ENCODE measurements at regions not wholly inside any gene's neighbourhood (a gene's known extent, or its start where the extent isn't known, plus 50 kb on each side); places are given as distances from the start of the nearest gene placed in this dataset.
A peak's percentile ranks its signal among the peaks of the same experiment; 100 is the strongest.
"Not testable (repeated sequence)": the region's sequence is repeated elsewhere in the genome, so short reads cannot be mapped to it uniquely, and the experiment has no call there.

DNA sequence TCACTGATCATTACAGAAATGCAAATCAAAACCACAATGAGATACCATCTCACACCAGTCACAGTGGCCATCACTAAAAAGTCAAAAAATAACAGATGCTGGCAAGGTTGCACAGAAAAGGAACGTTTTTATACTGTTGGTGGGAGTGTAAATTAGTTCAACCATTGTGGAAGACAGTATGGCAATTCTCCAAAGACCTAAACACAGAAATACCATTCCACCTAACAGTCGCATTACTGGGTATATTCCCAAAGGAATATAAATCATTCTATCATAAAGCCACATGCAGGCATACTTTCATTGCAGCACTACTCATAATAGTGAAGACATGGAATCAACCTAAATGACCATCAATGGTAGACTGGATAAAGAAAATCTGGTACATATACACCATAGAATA is 83.2 kb upstream of the ARID5B start:
- not testable (repeated sequence) for DNase-seq (ENCODE audit: low read depth, low spot score)

DNA sequence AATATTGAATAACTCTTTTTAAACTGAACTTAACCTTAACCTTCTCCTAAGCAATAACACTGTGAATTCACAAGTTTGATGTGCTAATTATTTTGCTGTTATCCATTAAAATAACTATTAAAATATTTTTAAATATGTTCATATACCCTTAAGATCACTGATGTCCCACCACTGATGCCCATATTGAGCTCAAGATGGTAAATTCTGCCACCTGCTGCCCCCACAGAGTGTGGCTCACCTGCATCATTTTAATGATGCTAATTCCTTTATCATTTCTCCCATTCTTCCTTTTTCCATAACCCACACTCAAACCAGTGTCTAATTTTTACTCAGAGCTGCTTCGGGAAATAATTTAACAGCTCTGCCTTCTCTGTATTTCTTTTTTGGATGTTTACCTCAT is 82.3 kb upstream of the ARID5B start:
- no peak for DNase-seq (ENCODE audit: low read depth, low spot score)

GRCh38 chr10:61821153-61821552 is 80.3 kb upstream of the ARID5B start:
- no peak for DNase-seq (ENCODE audit: low read depth, low spot score)

DNA sequence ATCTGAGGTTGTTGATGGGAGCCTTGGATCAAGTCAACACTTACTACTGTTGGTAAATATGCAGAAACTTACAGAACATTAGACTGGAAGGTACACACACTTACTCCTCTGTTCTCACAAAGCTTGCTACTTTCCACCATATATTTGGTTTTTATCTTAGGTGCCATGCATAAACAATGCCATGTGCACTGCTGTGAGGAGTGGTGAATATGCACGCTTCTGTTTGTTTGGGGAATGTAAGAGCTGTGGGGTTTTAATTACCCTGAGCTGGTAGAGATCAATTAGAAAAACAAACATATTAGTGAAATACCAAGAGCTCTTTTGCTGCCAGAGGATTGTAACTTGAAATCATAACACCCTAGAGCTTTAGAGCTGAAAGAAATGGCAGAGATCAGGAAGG is 79.8 kb upstream of the ARID5B start:
- DNase-seq (ENCODE audit: low read depth, low spot score): no peak

GRCh38 chr10:61822096-61822495 is 79.4 kb upstream of the ARID5B start:
- DNase-seq (ENCODE audit: low read depth, low spot score): no peak

- DNase-seq (ENCODE audit: low read depth, low spot score): no peak
These were observed 78.7 kb upstream of the ARID5B start for GRCh38 chr10:61822781-61823230.

- no peak for DNase-seq (ENCODE audit: low read depth, low spot score)
These were observed 76.5 kb upstream of the ARID5B start for GRCh38 chr10:61825001-61825400.

GRCh38 chr10:61825628-61826027 is 75.9 kb upstream of the ARID5B start:
- DNase-seq (ENCODE audit: low read depth, low spot score): no peak

DNA sequence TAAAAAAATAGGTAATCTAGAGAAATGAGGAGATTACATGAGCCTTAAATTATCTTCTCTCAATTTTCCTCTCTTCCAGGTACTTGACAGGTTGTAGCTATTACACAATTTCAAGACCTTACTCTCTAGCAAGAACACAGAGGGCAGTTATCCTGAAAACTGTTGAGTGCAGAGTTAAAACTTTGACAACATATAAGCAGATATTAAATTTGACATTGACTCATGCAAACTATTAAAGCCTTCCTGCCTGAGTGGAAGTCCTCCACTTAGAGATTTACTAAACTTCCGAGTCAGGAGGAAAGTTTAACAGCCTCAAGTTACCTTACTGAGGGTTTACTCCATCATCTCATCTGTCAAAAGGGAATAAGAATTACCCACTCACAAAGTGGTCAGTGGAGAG is 73.5 kb upstream of the ARID5B start:
- DNase-seq (ENCODE audit: low read depth, low spot score): no peak

DNA sequence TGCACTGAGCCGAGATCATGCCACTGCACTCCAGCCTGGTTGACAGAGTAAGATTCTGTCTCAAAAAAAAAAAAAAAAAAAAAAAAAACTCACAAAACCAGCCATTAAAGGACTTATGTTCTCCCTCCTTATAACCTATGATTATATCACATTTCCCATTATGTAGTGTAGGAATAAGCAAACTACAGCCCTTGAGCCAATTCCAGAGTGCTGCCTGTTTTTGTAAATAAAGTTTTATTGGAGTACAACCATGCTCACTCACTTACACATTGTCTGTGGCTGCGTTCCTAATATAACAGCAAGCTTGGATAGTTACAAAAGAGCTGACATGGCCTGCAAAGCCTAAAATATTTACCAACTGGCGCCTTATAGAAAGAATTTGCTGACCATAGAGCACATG is 72.7 kb upstream of the ARID5B start:
- DNase-seq (ENCODE audit: low read depth, low spot score): no peak

- DNase-seq (ENCODE audit: low read depth, low spot score): no peak
These were observed 71.2 kb upstream of the ARID5B start for GRCh38 chr10:61830072-61830845.

- no peak for DNase-seq (ENCODE audit: low read depth, low spot score)
These were observed 70.6 kb upstream of the ARID5B start for GRCh38 chr10:61830846-61831273.

DNA sequence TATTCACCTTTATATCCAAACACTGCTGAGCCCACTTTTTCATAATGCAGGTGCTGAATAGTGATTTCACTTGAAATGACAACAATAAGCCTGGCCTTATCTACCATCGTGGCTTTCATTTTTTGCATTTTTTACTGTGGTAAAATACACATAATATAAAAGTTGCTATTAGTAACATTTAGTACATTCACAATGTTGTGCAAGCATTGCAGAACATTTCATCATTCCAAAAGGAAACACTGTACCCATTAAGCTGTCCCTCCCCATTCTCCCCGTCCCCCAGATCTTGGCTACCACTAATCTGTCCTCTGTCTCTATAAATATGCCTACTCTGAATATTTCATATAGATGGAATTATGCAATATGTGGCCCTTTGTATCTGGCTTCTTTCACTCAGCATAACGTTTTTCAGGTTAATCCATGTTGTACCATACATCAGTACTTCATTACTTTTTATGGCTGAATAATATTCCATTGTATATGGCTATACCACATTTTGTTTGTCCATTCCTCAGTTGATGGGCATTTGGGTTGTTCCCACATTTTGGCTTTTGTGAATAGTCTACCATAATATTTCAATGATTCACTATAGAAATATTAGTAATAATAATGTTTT is 68.5 kb upstream of the ARID5B start:
- no peak for DNase-seq (ENCODE audit: low read depth, low spot score)

DNA sequence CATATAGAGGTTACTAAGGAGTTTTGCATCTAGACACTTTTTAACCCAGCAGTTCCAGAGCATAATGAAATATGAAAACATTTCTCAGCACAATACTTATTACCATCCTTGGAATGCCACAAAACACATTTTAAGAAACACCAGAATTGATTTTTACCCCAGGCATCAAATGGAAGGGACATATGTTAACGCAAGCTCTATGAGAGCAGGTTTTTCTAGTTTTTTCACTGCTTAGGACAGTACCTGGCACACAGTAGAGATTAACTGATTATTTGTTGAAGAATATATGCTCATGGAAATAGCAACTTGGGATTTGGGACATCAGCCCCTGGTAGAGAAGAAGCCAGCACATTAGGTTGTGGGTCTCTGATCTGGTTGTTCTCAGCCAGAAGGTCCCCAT is 67.0 kb upstream of the ARID5B start:
- DNase-seq (ENCODE audit: low read depth, low spot score): no peak

DNA sequence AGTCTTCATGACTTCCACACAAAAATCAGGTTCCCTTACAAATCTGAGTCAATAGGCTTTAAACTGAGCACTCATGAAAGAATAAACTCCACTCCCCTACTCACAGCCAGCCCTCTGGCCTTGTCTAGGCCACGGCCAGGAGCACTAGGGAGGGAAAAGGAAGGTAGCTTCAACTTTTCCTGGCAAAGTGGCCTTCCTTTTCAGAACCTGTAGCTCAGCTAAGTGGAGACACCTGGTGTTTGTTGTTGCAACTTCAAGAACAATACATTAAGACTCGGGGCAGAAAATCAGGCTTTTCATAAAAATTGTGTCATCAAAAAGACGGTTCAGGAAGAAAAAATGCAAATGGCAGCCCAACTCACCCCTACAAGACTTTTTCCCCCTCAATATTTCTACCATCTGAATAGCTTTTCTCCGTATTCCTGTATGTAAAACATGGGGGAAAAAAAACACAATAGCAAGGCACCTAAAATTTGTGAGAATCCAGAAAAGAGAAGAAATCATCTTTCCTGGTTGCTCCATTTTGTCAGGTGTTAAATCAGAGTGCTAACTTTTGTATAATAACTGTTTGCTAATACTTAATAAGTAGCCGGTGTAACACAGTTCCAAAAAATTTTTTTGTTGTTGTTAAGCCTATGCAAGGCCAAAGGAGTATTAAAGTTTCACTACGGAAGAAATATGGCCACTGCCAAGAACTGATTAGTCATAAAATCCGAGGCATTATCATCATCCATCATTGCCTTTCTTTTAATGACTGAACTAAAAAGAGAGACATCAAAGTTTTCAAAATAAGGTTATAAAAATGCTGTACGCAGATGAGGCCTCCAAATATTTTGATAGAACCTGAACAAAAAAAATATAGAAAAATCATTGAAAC is 66.2 kb upstream of the ARID5B start:
- peak; percentile 57 for DNase-seq (ENCODE audit: low read depth, low spot score)

- DNase-seq (ENCODE audit: low read depth, low spot score): no peak
These were observed 65.3 kb upstream of the ARID5B start for GRCh38 chr10:61835946-61836887.

DNA sequence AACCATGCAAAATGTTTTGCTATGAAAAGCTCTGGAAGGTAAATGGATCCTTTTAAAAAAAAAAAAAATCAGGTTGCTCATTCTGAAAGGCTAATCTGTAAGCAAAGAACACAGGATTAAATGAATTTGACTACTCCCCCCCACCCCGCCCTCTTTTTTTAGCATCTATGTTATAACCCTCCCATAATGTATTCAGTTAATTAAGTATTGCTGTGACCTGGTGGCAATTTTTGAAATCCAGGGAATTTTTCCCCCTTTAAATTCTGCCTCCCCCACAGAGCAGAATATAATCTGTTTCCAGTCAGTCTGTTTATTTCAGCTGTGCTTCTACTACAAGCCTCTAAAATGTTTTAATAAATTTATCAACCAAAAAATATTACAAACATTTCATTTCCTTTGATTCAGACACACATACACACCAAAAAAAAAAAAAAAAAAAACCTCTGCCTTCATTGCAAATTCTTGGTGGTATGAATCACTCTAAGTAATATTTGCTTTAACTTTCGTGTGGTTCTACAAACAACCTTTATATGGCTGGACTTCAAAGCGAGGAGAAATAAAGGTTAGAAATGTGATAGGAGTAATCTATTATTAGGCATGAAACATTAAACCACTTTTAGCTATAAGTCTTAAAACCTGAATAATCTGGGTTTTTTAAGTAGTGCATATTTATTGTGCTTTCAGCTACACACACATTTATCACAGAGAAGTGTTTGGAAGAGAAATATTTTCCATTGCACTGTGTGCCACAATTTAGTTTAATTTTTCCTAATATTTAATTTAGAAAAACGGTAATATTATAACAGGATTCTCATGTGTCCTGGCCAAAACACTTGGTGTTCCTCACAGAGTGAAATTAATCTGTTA is 64.4 kb upstream of the ARID5B start:
- no peak for DNase-seq (ENCODE audit: low read depth, low spot score)

- DNase-seq (ENCODE audit: low read depth, low spot score): no peak
These were observed 63.7 kb upstream of the ARID5B start for GRCh38 chr10:61837755-61838171.

DNA sequence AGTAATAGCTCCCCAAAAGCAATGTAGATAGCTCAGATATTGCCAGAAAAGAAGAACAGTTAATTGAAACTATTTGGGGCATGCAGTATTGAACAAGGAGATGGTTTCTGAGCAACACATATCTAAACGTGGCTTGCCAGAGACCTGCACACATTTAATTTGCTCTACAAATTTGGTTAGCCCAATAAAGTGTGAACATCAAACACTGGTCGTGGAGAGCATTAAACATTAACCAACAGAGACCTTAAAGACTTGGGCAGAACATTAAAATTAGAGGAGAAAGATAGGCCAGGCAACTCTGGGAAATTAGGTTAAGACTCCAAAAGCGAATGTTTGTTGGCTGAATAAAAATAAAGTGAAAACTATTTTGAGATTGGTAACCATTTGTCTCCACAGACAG is 61.6 kb upstream of the ARID5B start:
- DNase-seq (ENCODE audit: low read depth, low spot score): no peak

DNA sequence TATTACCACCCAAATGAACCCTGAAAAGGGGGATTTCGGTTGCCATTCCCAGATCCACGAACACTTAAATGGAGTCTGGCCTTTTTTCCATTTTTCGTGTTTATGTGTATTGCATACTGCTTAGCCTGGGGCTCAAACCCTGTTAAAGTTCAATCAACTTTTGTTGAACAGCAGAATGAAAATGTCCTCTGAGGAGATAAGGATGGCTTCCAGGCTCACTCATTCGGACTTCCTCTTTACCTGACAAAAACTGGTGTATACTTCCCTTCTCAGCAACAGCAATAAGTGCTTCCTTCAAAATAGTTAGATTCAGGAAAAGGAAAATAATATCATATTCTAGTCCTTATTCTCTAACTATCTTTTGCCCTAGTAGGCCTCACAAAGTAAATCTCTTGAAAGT is 61.1 kb upstream of the ARID5B start:
- no peak for DNase-seq (ENCODE audit: low read depth, low spot score)
